ENCODE measurements at regions not wholly inside any gene's neighbourhood (a gene's known extent, or its start where the extent isn't known, plus 50 kb on each side); places are given as distances from the start of the nearest gene placed in this dataset.

DNA sequence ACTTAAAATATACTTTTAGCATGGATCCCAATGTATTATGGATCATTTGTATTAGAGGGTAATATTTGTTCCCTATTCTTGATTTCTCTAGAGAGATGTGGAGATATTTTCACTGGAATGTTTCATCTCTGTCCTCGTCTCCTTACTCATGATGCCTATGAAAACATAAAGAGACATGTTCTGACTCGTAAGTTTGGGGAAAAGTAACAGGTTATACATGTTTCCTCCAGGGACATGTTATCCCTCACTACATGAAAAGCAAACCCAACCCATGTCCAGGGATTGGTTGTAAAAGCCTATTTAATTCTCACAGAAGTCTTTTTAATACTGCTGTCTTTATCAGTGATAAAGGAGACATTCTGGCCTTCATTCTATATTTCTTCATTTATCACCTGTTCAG, 621.4 kb downstream of the GABRG1 start:
- Histone ChIP-seq H3K27me3 (ENCODE audit: control insufficient read depth, insufficient read depth, low read length) (no peaks in the 10 kb centered on the region), H3K4me1 (ENCODE audit: control insufficient read depth, insufficient read depth, low read length) (no peaks in the 10 kb centered on the region), H3K9me3 (ENCODE audit: control insufficient read depth, insufficient read depth, low read length) (no peaks in the 10 kb centered on the region), H4K8ac (ENCODE audit: low read depth in 2 of 2, low read length in 2 of 2) (no peak overlapping the region), H2BK15ac (ENCODE audit: low read depth, low read length) (no peak overlapping the region), H2BK120ac (ENCODE audit: low read depth, low read length) (no peak overlapping the region), H3K23ac (ENCODE audit: low read depth, low read length) (no peak overlapping the region), H2AK9ac (replicated peaks; ENCODE audit: low read depth, low read length, poor library complexity) (no peak overlapping the region), H3K4me3 (ENCODE audit: insufficient read depth, low read depth, low read length) (no peak overlapping the region), H4K5ac (ENCODE audit: low read depth, low read length) (no peak overlapping the region), H3K56ac (ENCODE audit: extremely low read depth, insufficient read depth, low read length) (no peak overlapping the region), H4K20me1 (ENCODE audit: insufficient read depth, low read length) (no peaks in the 10 kb centered on the region), H3K27ac (ENCODE audit: insufficient read depth, low read length) (no peak overlapping the region), H2AFZ (replicated peaks; ENCODE audit: low read length, poor library complexity) (no peak overlapping the region), H2BK20ac (ENCODE audit: low read depth, low read length) (no peak overlapping the region), H3K14ac (replicated peaks; ENCODE audit: low read depth, low read length) (no peak overlapping the region), H3K9ac (ENCODE audit: low read depth, low read length) (no peak overlapping the region), H3K79me1 (ENCODE audit: low read depth in 1 of 2, low read length in 2 of 2) (no peaks in the 10 kb centered on the region), H3K9me1 (ENCODE audit: insufficient read depth, low read length) (no peaks in the 10 kb centered on the region), H3K4ac (ENCODE audit: low read depth, low read length) (no peak overlapping the region), H3K4me2 (ENCODE audit: low read depth, low read length) (no peak overlapping the region), H2BK5ac (ENCODE audit: low read depth, low read length, poor library complexity, severe bottlenecking) (no peak overlapping the region), H2AK5ac (ENCODE audit: low read depth, low read length) (no peak overlapping the region), H4K91ac (ENCODE audit: insufficient read depth, low read depth, low read length) (no peak overlapping the region), H3K36me3 (ENCODE audit: control insufficient read depth, insufficient read depth, low read length) (no peaks in the 10 kb centered on the region), H3K18ac (ENCODE audit: low read depth, low read length) (no peak overlapping the region)
- no peak for ATAC-seq (ENCODE audit: low read depth)
- TF ChIP-seq BHLHE40 (IDR thresholded peaks at IDR 0.05; ENCODE audit: low read depth, low read length) = no peak
- no peak for TF ChIP-seq CEBPB (IDR thresholded peaks at IDR 0.05; ENCODE audit: low read depth, low read length)
- TF ChIP-seq, protein P1, sequence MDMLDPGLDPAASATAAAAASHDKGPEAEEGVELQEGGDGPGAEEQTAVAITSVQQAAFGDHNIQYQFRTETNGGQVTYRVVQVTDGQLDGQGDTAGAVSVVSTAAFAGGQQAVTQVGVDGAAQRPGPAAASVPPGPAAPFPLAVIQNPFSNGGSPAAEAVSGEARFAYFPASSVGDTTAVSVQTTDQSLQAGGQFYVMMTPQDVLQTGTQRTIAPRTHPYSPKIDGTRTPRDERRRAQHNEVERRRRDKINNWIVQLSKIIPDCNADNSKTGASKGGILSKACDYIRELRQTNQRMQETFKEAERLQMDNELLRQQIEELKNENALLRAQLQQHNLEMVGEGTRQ (IDR thresholded peaks at IDR 0.05; ENCODE audit: low read depth, low read length) = no peak
- TF ChIP-seq, protein P2, sequence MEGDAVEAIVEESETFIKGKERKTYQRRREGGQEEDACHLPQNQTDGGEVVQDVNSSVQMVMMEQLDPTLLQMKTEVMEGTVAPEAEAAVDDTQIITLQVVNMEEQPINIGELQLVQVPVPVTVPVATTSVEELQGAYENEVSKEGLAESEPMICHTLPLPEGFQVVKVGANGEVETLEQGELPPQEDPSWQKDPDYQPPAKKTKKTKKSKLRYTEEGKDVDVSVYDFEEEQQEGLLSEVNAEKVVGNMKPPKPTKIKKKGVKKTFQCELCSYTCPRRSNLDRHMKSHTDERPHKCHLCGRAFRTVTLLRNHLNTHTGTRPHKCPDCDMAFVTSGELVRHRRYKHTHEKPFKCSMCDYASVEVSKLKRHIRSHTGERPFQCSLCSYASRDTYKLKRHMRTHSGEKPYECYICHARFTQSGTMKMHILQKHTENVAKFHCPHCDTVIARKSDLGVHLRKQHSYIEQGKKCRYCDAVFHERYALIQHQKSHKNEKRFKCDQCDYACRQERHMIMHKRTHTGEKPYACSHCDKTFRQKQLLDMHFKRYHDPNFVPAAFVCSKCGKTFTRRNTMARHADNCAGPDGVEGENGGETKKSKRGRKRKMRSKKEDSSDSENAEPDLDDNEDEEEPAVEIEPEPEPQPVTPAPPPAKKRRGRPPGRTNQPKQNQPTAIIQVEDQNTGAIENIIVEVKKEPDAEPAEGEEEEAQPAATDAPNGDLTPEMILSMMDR (conservative IDR thresholded peaks at IDR 0.05; ENCODE audit: low read depth, low read length) = no peak
- TF ChIP-seq MXI1 (IDR thresholded peaks at IDR 0.05; ENCODE audit: borderline replicate concordance, low read depth, low read length) = no peak
- no peak for TF ChIP-seq CHD1 (IDR thresholded peaks at IDR 0.05; ENCODE audit: low read depth, low read length)
- no peak for TF ChIP-seq RFX5 (IDR thresholded peaks at IDR 0.05; ENCODE audit: low read depth, low read length)
- no peak for TF ChIP-seq NFE2L2 (IDR thresholded peaks at IDR 0.05; ENCODE audit: low read depth, low read length)
- no peak for TF ChIP-seq MAZ (IDR thresholded peaks at IDR 0.05; ENCODE audit: borderline replicate concordance, low read depth, low read length)
- TF ChIP-seq MAFK (IDR thresholded peaks at IDR 0.05; ENCODE audit: low read depth, low read length) = no peak
- TF ChIP-seq SMC3 (IDR thresholded peaks at IDR 0.05; ENCODE audit: low read depth, low read length) = no peak
- TF ChIP-seq RAD21 (IDR thresholded peaks at IDR 0.05; ENCODE audit: low read length) = no peak
- no peak for TF ChIP-seq ELK1 (IDR thresholded peaks at IDR 0.05; ENCODE audit: borderline replicate concordance, low read depth, low read length)
- TF ChIP-seq FOS (IDR thresholded peaks at IDR 0.05; ENCODE audit: low read depth, low read length) = no peak
- no peak for TF ChIP-seq POLR2A (IDR thresholded peaks at IDR 0.05; ENCODE audit: low read depth, low read length)
- TF ChIP-seq RCOR1 (IDR thresholded peaks at IDR 0.05; ENCODE audit: insufficient replicate concordance, low read length) = no peak
- no TSS peak for BruUV-seq (replicated peaks)
- no peak for DNase-seq
- POLR2A ChIA-PET (ENCODE audit: unreplicated experiment) = no interaction called here
- no CpG with 5 or more reads among the region's 2 CpGs for WGBS, 2 experiments (ENCODE audit: extremely low coverage in 2 of 2, insufficient read length in 1 of 2)
- CTCF ChIA-PET = no interaction called here
- in situ Hi-C loops (cut with MboI; ENCODE audit: low sequenced_read_pairs) (no loop called here), dilution Hi-C loops (cut with HindIII; ENCODE audit: low sequenced_read_pairs, unreplicated experiment) (no loop called here), intact Hi-C loops (cut with micrococcal nuclease) (no loop called here)

All from IMR-90 (cell line).